Heart left ventricle (tissue), 13 donors: ENCODE measurements at regions not wholly inside any gene's neighbourhood (a gene's known extent, or its start where the extent isn't known, plus 50 kb on each side); places are given as distances from the start of the nearest gene placed in this dataset.

ENCODE experiments used
- POLR2A ChIP-seq, 2 donors: fragments of 450-650 bp; IDR thresholded peaks; one replicate each; pipeline ENCODE4 v1.6.1; 2017; ENCODE audit warnings: antibody characterized with exemption in 2 of 2, mild to moderate bottlenecking in 2 of 2, moderate library complexity in 2 of 2
- TF ChIP-seq, protein P1 (sequence below), 12 donors: fragments of 200-600 bp; sonication (generic) in 4 of 12; IDR thresholded peaks; one replicate each; pipeline versions ENCODE4 v1.5.0 to v1.8.0; 2018 to 2022; ENCODE audit warnings: antibody characterized with exemption in 12 of 12, mild to moderate bottlenecking in 5 of 12
- donor health status: ischemic (EF 13 %, LVEDD 7.1; RV severe dilation, severe dysfunction).
- donor health status: DM: no; HTN: yes; CAD: no.
- donor health status: DM: no; HTN: no; CAD: no.
- donor health status: ischemic (EF 25% LVEDD 6.9; RV normal size, moderate dysfunction).
- donor health status: ischemic (EF 25% LVEDD 5.7; RV mildly dilated, moderate dysfunction).
- donor health status: ischemic (EF 35%, LVEDD 5.7; RV mildly dilated, moderate dysfunction).
- donor health status: nonischemic (EF 11% LVEDD 7.7; RV severe dilation, severe dysfunction).
- donor health status: DM: yes; HTN: yes; CAD: no.
- donor health status: PGD.
- donor health status: ischemic (EF 29% LVEDD 5.4; RV normal size, mild dysfunction).
- donor health status: nonischemic (EF 23%, LVEDD 6.1; RV moderate dilation, normal function).

DNA sequence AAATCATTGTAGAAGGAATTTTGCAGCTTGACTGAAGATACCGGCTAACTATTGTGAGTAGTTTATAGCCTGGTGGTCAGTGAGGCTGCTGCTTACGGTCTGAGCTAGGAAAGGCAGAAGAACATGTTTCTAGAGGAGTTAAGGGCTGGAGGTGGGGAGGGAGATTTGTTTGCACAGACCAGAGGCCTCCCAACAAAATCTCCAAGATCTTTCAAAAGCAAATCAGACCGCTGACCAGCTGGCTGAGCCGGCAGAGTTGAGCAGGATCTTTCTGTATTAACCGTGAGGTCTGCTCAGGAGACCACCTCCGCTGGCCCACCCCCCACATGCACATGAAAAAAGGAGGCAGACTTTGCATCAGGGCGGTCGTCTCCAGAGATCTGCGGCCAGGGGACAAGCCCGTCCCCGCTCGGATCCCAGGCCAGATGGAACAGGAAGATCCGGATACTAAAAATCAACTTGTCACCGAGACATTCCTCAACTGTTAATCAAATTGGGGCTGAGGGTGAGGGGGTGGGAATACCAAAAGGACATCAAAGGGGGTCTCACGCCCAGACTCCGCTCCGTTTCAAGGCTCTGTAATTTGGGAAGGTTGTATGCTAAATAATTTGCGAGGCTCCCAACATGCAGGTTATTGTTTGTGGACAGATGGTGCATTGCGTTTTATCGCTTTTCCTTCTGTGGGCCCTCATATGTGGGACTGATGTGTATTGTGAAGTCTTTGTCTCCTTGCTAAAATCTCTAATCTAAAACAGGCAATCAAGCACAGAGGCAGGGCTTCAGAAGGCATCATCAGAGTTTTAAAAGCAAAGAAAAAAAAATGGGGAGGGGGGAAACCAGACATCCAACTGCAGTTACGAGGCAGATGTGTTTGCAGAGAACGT, 319.0 kb downstream of the ZNF536 start:
- TF ChIP-seq, protein P1, sequence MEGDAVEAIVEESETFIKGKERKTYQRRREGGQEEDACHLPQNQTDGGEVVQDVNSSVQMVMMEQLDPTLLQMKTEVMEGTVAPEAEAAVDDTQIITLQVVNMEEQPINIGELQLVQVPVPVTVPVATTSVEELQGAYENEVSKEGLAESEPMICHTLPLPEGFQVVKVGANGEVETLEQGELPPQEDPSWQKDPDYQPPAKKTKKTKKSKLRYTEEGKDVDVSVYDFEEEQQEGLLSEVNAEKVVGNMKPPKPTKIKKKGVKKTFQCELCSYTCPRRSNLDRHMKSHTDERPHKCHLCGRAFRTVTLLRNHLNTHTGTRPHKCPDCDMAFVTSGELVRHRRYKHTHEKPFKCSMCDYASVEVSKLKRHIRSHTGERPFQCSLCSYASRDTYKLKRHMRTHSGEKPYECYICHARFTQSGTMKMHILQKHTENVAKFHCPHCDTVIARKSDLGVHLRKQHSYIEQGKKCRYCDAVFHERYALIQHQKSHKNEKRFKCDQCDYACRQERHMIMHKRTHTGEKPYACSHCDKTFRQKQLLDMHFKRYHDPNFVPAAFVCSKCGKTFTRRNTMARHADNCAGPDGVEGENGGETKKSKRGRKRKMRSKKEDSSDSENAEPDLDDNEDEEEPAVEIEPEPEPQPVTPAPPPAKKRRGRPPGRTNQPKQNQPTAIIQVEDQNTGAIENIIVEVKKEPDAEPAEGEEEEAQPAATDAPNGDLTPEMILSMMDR (IDR thresholded peaks at IDR 0.05): no peak
- TF ChIP-seq POLR2A (IDR thresholded peaks at IDR 0.05): no peak
